Stimulated activated CD8-positive, alpha-beta memory T cell treated with anti-CD3 and anti-CD28 coated beads, Interleukin-4, amount 100 ng/mL, for 48 hours (primary cell): ENCODE measurements at regions not wholly inside any gene's neighbourhood (a gene's known extent, or its start where the extent isn't known, plus 50 kb on each side); places are given as distances from the start of the nearest gene placed in this dataset.

Experiments
- DNase-seq: peaks from one replicate; pipeline ENCODE4 v3.0.0-alpha.2; 2020

- no peak for DNase-seq
These were observed 369.2 kb downstream of the PLK2 start for GRCh38 chr5:58090704-58091103.

GRCh38 chr5:58088941-58089340 lies 370.9 kb downstream of the PLK2 start:
- DNase-seq: no peak

GRCh38 chr5:58087905-58088304 lies 372.0 kb downstream of the PLK2 start:
- no peak for DNase-seq

- DNase-seq: no peak
These were observed 372.8 kb downstream of the PLK2 start for GRCh38 chr5:58087123-58087522.

GRCh38 chr5:58085800-58086199 lies 374.1 kb downstream of the PLK2 start:
- no peak for DNase-seq

- DNase-seq: no peak
These were observed 378.5 kb downstream of the PLK2 start for GRCh38 chr5:58081435-58081834.

GRCh38 chr5:58080573-58080972 lies 379.3 kb downstream of the PLK2 start:
- DNase-seq: no peak

- DNase-seq: no peak
These were observed 381.9 kb downstream of the PLK2 start for GRCh38 chr5:58077966-58078365.

- no peak for DNase-seq
These were observed 382.5 kb downstream of the PLK2 start for GRCh38 chr5:58077416-58077815.

- no peak for DNase-seq
These were observed 383.2 kb downstream of the PLK2 start for GRCh38 chr5:58076483-58077257.

- no peak for DNase-seq
These were observed 384.0 kb downstream of the PLK2 start for GRCh38 chr5:58075907-58076306.

GRCh38 chr5:58074717-58075116 lies 385.2 kb downstream of the PLK2 start:
- no peak for DNase-seq

- DNase-seq: no peak
These were observed 385.7 kb downstream of the PLK2 start for GRCh38 chr5:58074222-58074621.

- no peak for DNase-seq
These were observed 386.6 kb downstream of the PLK2 start for GRCh38 chr5:58073243-58073642.

GRCh38 chr5:58072300-58072965 lies 387.5 kb downstream of the PLK2 start:
- DNase-seq: no peak

- DNase-seq: no peak
These were observed 388.3 kb downstream of the PLK2 start for GRCh38 chr5:58071566-58071965.

GRCh38 chr5:58069846-58070245 lies 390.0 kb downstream of the PLK2 start:
- DNase-seq: no peak

- no peak for DNase-seq
These were observed 390.7 kb downstream of the PLK2 start for GRCh38 chr5:58069016-58069705.

- no peak for DNase-seq
These were observed 393.3 kb downstream of the PLK2 start for GRCh38 chr5:58066557-58066956.

GRCh38 chr5:58066076-58066475 lies 393.8 kb downstream of the PLK2 start:
- DNase-seq: no peak

- no peak for DNase-seq
These were observed 395.1 kb downstream of the PLK2 start for GRCh38 chr5:58064801-58065200.

- DNase-seq: no peak
These were observed 398.9 kb downstream of the PLK2 start for GRCh38 chr5:58060996-58061395.

- DNase-seq: no peak
These were observed 402.6 kb downstream of the PLK2 start for GRCh38 chr5:58057324-58057723.

GRCh38 chr5:58056546-58056945 lies 403.3 kb downstream of the PLK2 start:
- DNase-seq: no peak
